Germinal center (tissue), 1 donor: ENCODE measurements at regions not wholly inside any gene's neighbourhood (a gene's known extent, or its start where the extent isn't known, plus 50 kb on each side); places are given as distances from the start of the nearest gene placed in this dataset.
A peak's percentile ranks its signal among the peaks of the same experiment; 100 is the strongest.
"Not testable (repeated sequence)": the region's sequence is repeated elsewhere in the genome, so short reads cannot be mapped to it uniquely, and the experiment has no call there.

Source experiments
- DNase-seq: peaks from one replicate; pipeline ENCODE4 v3.0.0; 2012; ENCODE audit warnings: mixed read lengths, low spot score

GRCh38 chr21:25240974-25241373, 366.3 kb downstream of the MRPL39 start:
- DNase-seq = no peak

GRCh38 chr21:25234857-25235801, 372.2 kb downstream of the MRPL39 start:
- DNase-seq = no peak

- DNase-seq = no peak
These were observed 386.3 kb downstream of the MRPL39 start for GRCh38 chr21:25220954-25221353.

- no peak for DNase-seq
These were observed 387.1 kb downstream of the MRPL39 start for GRCh38 chr21:25220169-25220568.

GRCh38 chr21:25215698-25216384, 391.4 kb downstream of the MRPL39 start:
- peak; percentile 36 for DNase-seq

GRCh38 chr21:25214676-25215075, 392.6 kb downstream of the MRPL39 start:
- DNase-seq = no peak

GRCh38 chr21:25199944-25200343, 407.3 kb downstream of the MRPL39 start:
- DNase-seq = no peak

GRCh38 chr21:25191141-25191540, 416.1 kb downstream of the MRPL39 start:
- no peak for DNase-seq

- DNase-seq = no peak
These were observed 417.8 kb downstream of the MRPL39 start for GRCh38 chr21:25189497-25189896.

- DNase-seq = peak; percentile 8
These were observed 418.6 kb downstream of the MRPL39 start for GRCh38 chr21:25188677-25189079.

GRCh38 chr21:25186273-25186672, 421.0 kb downstream of the MRPL39 start:
- peak; percentile 53 for DNase-seq

- DNase-seq = no peak
These were observed 423.7 kb downstream of the MRPL39 start for GRCh38 chr21:25183577-25183976.

GRCh38 chr21:25181690-25182089, 425.6 kb downstream of the MRPL39 start:
- DNase-seq = not testable (repeated sequence)

- no peak for DNase-seq
These were observed 428.2 kb downstream of the MRPL39 start for GRCh38 chr21:25179116-25179515.

GRCh38 chr21:25176637-25177412, 430.5 kb downstream of the MRPL39 start:
- DNase-seq = peak; percentile 19

GRCh38 chr21:25175938-25176337, 431.3 kb downstream of the MRPL39 start:
- no peak for DNase-seq

GRCh38 chr21:25171438-25171837, 435.8 kb downstream of the MRPL39 start:
- DNase-seq = no peak

- no peak for DNase-seq
These were observed 436.6 kb downstream of the MRPL39 start for GRCh38 chr21:25170681-25171080.

GRCh38 chr21:25169370-25169769, 437.9 kb downstream of the MRPL39 start:
- DNase-seq = no peak

- not testable (repeated sequence) for DNase-seq
These were observed 440.4 kb downstream of the MRPL39 start for GRCh38 chr21:25166904-25167303.

GRCh38 chr21:25161571-25161970, 445.7 kb downstream of the MRPL39 start:
- no peak for DNase-seq

GRCh38 chr21:25155020-25155419, 452.3 kb downstream of the MRPL39 start:
- not testable (repeated sequence) for DNase-seq
